D721Med (cell line): ENCODE measurements at regions not wholly inside any gene's neighbourhood (a gene's known extent, or its start where the extent isn't known, plus 50 kb on each side); places are given as distances from the start of the nearest gene placed in this dataset.
A peak's percentile ranks its signal among the peaks of the same experiment; 100 is the strongest.

Experiments
- DNase-seq: peaks from one replicate; pipeline ENCODE4 v3.0.0; 2011; ENCODE audit warnings: low spot score; ENCODE audit not compliant: insufficient read length
- FAIRE-seq: peaks from 2 replicates; lab custom pipeline; 2011; peaks lifted over from hg19 to GRCh38; lab: Jason Lieb, UNC
- CTCF ChIP-seq: IDR thresholded peaks from 2 replicates; pipeline ENCODE4 v1.5.1; 2012; ENCODE audit warnings: mild to moderate bottlenecking, control low read depth; ENCODE audit not compliant: insufficient read depth; ENCODE audit errors: missing control alignments

- FAIRE-seq (no peak), DNase-seq (no peak)
- no peak for TF ChIP-seq CTCF
These were observed 369.1 kb upstream of the SGCD start for GRCh38 chr5:155957884-155958283.

- no peak for FAIRE-seq
- no peak for DNase-seq
- TF ChIP-seq CTCF: no peak
These were observed 367.9 kb upstream of the SGCD start for GRCh38 chr5:155959082-155959481.

- no peak for FAIRE-seq
- no peak for DNase-seq
These were observed 366.8 kb upstream of the SGCD start for GRCh38 chr5:155960177-155960576.

GRCh38 chr5:155969537-155969936 lies 357.4 kb upstream of the SGCD start:
- no peak for TF ChIP-seq CTCF
- no peak for DNase-seq
- FAIRE-seq: no peak

More at GRCh38 chr5:155960177-155960576, 366.8 kb upstream of the SGCD start:
- no peak for TF ChIP-seq CTCF

- FAIRE-seq: no peak
- TF ChIP-seq CTCF: no peak
- no peak for DNase-seq
These were observed 352.6 kb upstream of the SGCD start for GRCh38 chr5:155974369-155974768.

- DNase-seq (no peak), FAIRE-seq (peak; percentile 51)
- no peak for TF ChIP-seq CTCF
These were observed 348.1 kb upstream of the SGCD start for GRCh38 chr5:155978850-155979249.

GRCh38 chr5:155982354-155982753 lies 344.6 kb upstream of the SGCD start:
- DNase-seq (no peak), FAIRE-seq (no peak)
- TF ChIP-seq CTCF: no peak
